CD4-positive, CD25-positive, alpha-beta regulatory T cell (primary cell): ENCODE measurements at regions not wholly inside any gene's neighbourhood (a gene's known extent, or its start where the extent isn't known, plus 50 kb on each side); places are given as distances from the start of the nearest gene placed in this dataset.

ENCODE experiments used
- ATAC-seq, 2 donors: fragments of 150-1000 bp; cut with Tn5 transposase; one replicate each; pipeline ENCODE4 v1.10.0; 2021; ENCODE audit warnings: low read depth in 2 of 2, moderate number of reproducible peaks in 2 of 2, moderate library complexity in 1 of 2
- DNase-seq, 3 donors: peaks; one replicate each; pipeline versions ENCODE4 v3.0.0 to v3.0.0-alpha.2; 2012 to 2022; ENCODE audit warnings: mixed read lengths in 1 of 3
- H3K27ac ChIP-seq: one replicate; pipeline ENCODE4 v1.7.0; 2013; ENCODE audit warnings: mild to moderate bottlenecking, low read length; ENCODE audit not compliant: insufficient read depth, poor library complexity, severe bottlenecking
- H3K27me3 ChIP-seq: one replicate; pipeline ENCODE4 v1.7.0; 2013; ENCODE audit warnings: low read length; ENCODE audit not compliant: control insufficient read depth, insufficient read depth
- H3K36me3 ChIP-seq: one replicate; pipeline ENCODE4 v1.7.0; 2013; ENCODE audit warnings: mild to moderate bottlenecking, low read length, moderate library complexity; ENCODE audit not compliant: control insufficient read depth, insufficient read depth
- H3K4me1 ChIP-seq: 2 replicates; pipeline ENCODE4 v1.7.0; 2013; ENCODE audit warnings: mild to moderate bottlenecking, low read length; ENCODE audit not compliant: insufficient read depth, control insufficient read depth, poor library complexity, severe bottlenecking
- H3K4me3 ChIP-seq: one replicate; pipeline ENCODE4 v1.7.0; 2013; ENCODE audit warnings: low read depth, mild to moderate bottlenecking, low read length, moderate library complexity
- H3K9me3 ChIP-seq, 2 experiments: 1 replicate in 1 of 2; 2 replicates in 1 of 2; pipeline ENCODE4 v1.7.0; 2013; ENCODE audit warnings: low read length in 2 of 2, mild to moderate bottlenecking in 1 of 2, moderate library complexity in 1 of 2; ENCODE audit not compliant: control insufficient read depth in 2 of 2
- H3K27ac Mint-ChIP-seq, 3 donors: one replicate each; pipeline ENCODE4 v1.8.0; 2020 to 2022; ENCODE audit warnings: mild to moderate bottlenecking in 3 of 3, mixed read lengths in 3 of 3, moderate library complexity in 2 of 3
- H3K27me3 Mint-ChIP-seq: one replicate; pipeline ENCODE4 v1.8.0; 2022; ENCODE audit warnings: mild to moderate bottlenecking, mixed read lengths
- H3K36me3 Mint-ChIP-seq: one replicate; pipeline ENCODE4 v1.8.0; 2020; ENCODE audit warnings: mixed read lengths
- H3K4me1 Mint-ChIP-seq, 4 donors: one replicate each; pipeline ENCODE4 v1.8.0; 2020 to 2022; ENCODE audit warnings: mixed read lengths in 4 of 4, mild to moderate bottlenecking in 1 of 4
- H3K4me3 Mint-ChIP-seq, 4 donors: one replicate each; pipeline ENCODE4 v1.8.0; 2020 to 2022; ENCODE audit warnings: mild to moderate bottlenecking in 4 of 4, mixed read lengths in 4 of 4, moderate library complexity in 3 of 4
- H3K9me3 Mint-ChIP-seq, 7 donors: one replicate each; pipeline ENCODE4 v1.8.0; 2020 to 2022; ENCODE audit warnings: mixed read lengths in 7 of 7, mild to moderate bottlenecking in 3 of 7, moderate library complexity in 2 of 7

DNA sequence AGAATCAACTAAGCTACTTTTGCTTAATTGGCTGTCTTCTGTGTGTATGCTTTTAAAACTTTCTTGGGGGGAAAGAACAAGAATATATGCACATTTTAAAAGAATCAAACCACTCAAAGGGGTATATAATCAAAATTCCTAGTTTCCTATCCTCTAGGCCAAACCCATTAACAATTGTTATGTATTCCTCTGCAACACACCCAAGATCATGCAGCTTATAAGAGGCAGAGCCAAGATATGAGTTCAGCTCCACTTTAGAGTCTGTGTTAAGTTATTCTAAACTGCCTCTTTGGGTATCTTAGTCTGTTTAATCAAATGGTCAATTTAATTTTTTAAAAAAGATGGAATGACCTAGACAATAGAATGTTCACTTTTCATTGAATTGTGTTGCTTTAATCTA is 326.1 kb upstream of the IL12A start:
- Mint-ChIP-seq H3K36me3 (no peaks in the 10 kb centered on the region), H3K27ac (no peak overlapping the region), H3K27me3 (no peaks in the 10 kb centered on the region), H3K9me3 (peaks cover 0 to 13% (median 4%) of the 10 kb centered on the region in 7 donors), H3K4me1 (no peaks in the 10 kb centered on the region), H3K4me3 (no peak overlapping the region)
- DNase-seq: no peak
- no peak overlapping the region for H3K4me3 ChIP-seq
- H3K27me3 ChIP-seq: no peaks in the 10 kb centered on the region
- no peaks in the 10 kb centered on the region for H3K4me1 ChIP-seq
- H3K9me3 ChIP-seq: peaks cover 0 to 5% of the 10 kb centered on the region in 2 experiments
- H3K36me3 ChIP-seq: no peaks in the 10 kb centered on the region
- ATAC-seq: no peak
- H3K27ac ChIP-seq: no peak overlapping the region

DNA sequence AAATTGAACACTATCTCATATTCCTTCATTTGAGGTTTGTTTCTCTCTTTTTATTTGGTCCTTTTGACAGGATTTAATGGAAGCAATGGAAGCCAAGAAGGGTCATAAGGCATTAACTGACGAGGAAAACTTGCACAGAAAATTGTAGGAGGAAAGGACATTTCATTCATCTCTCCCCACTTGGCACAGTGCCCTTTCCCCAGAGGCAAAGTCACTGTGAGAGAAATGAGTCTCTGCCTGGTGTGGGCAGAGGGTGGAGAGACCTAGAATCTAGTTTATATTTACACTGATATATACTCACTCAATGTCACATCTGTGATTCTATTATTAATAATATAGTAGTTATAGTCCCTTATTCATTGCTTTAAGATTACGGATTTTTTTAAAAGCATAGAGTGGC is 324.6 kb upstream of the IL12A start:
- Mint-ChIP-seq H3K9me3 (peaks cover 0 to 13% (median 4%) of the 10 kb centered on the region in 7 donors), H3K4me3 (no peak overlapping the region), H3K27me3 (no peaks in the 10 kb centered on the region), H3K27ac (no peak overlapping the region), H3K4me1 (no peaks in the 10 kb centered on the region), H3K36me3 (no peaks in the 10 kb centered on the region)
- Histone ChIP-seq H3K36me3 (no peaks in the 10 kb centered on the region), H3K27me3 (no peaks in the 10 kb centered on the region), H3K4me1 (no peaks in the 10 kb centered on the region), H3K4me3 (no peak overlapping the region), H3K27ac (no peak overlapping the region), H3K9me3 (peaks cover 0 to 5% of the 10 kb centered on the region in 2 experiments)
- DNase-seq (no peak), ATAC-seq (no peak)

DNA sequence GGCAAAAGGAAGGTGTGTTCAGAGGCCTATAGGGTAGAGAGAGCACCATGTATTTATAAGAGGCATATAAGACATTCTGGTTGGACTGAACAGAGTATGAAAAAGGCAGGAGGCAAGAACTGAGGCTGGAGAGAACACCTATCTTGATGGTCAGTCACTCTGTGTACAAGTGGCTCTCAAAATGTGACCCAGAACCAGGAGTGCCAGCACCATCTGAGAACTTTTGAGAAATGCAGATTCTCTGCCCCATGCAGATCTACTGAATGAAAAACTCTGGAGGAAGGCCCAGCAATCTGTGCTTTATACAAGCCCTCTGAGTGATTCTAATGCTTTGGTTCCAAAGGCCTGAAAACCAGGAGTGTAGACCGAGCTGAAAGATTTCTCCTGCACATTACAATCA is 324.0 kb upstream of the IL12A start:
- no peak overlapping the region for H3K4me3 ChIP-seq
- H3K36me3 Mint-ChIP-seq: no peaks in the 10 kb centered on the region
- no peak for DNase-seq
- H3K27ac Mint-ChIP-seq: no peak overlapping the region
- peaks cover 0 to 5% of the 10 kb centered on the region in 2 experiments for H3K9me3 ChIP-seq
- H3K9me3 Mint-ChIP-seq: peaks cover 0 to 13% (median 4%) of the 10 kb centered on the region in 7 donors
- H3K27me3 ChIP-seq: no peaks in the 10 kb centered on the region
- no peaks in the 10 kb centered on the region for H3K27me3 Mint-ChIP-seq
- H3K4me3 Mint-ChIP-seq: no peak overlapping the region
- ATAC-seq: no peak
- no peak overlapping the region for H3K27ac ChIP-seq
- H3K4me1 ChIP-seq: no peaks in the 10 kb centered on the region
- no peaks in the 10 kb centered on the region for H3K36me3 ChIP-seq
- no peaks in the 10 kb centered on the region for H3K4me1 Mint-ChIP-seq

DNA sequence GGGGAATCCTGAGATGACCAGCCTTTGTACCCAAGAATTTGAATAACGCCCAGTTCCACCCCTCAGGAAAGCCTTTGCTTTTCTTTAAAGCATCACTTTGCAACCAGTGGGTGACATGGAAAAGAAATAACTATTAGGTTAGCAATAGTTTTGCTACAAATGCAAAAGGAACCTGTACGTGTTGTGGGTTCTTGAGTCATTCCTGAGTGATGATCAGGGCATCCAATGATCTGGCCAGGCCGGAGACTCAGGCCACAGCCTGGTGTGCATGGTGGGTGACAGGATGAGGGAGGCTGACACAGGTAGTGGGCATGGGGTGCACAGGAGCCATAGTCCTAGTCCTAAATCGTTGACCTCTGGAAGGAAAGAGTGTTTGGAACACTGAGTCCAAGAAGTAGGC is 321.4 kb upstream of the IL12A start:
- no peak overlapping the region for H3K27ac Mint-ChIP-seq
- ATAC-seq (no peak), DNase-seq (no peak)
- H3K9me3 ChIP-seq: peaks cover 0 to under 1% of the 10 kb centered on the region in 2 experiments
- H3K4me1 Mint-ChIP-seq: no peaks in the 10 kb centered on the region
- no peaks in the 10 kb centered on the region for H3K36me3 ChIP-seq
- no peaks in the 10 kb centered on the region for H3K27me3 ChIP-seq
- peaks cover 0 to 8% (median 2%) of the 10 kb centered on the region in 7 donors for H3K9me3 Mint-ChIP-seq
- no peaks in the 10 kb centered on the region for H3K4me1 ChIP-seq
- H3K36me3 Mint-ChIP-seq: no peaks in the 10 kb centered on the region
- H3K27me3 Mint-ChIP-seq: no peaks in the 10 kb centered on the region
- H3K4me3 ChIP-seq: no peak overlapping the region
- H3K4me3 Mint-ChIP-seq: no peak overlapping the region
- H3K27ac ChIP-seq: no peak overlapping the region

DNA sequence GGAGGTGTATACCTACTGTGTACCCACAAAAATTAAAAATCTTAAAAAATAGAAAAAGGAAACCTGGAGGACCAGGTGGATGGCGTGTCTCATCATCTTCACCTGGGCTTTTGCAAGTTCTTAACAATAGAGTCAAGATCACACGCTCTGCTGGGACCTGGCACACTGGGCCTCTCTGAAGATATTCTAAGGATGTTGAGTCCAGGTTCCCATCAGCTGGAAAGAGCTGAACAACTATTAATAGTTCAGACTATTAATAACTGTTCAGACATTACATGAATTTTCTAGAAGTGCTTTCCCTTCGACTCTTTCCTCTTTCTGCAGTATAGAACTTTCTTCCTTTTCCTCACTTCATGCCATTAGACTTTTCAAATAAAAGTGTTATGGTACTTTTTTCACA is 320.2 kb upstream of the IL12A start:
- H3K27ac Mint-ChIP-seq: no peak overlapping the region
- H3K9me3 Mint-ChIP-seq: peaks cover 0 to 4% (median 0%) of the 10 kb centered on the region in 7 donors
- H3K27ac ChIP-seq: no peak overlapping the region
- DNase-seq (no peak), ATAC-seq (no peak)
- H3K36me3 Mint-ChIP-seq: no peaks in the 10 kb centered on the region
- no peaks in the 10 kb centered on the region for H3K9me3 ChIP-seq
- no peaks in the 10 kb centered on the region for H3K27me3 Mint-ChIP-seq
- H3K4me3 ChIP-seq: no peak overlapping the region
- no peaks in the 10 kb centered on the region for H3K4me1 Mint-ChIP-seq
- no peaks in the 10 kb centered on the region for H3K36me3 ChIP-seq
- no peaks in the 10 kb centered on the region for H3K27me3 ChIP-seq
- no peaks in the 10 kb centered on the region for H3K4me1 ChIP-seq
- no peak overlapping the region for H3K4me3 Mint-ChIP-seq

DNA sequence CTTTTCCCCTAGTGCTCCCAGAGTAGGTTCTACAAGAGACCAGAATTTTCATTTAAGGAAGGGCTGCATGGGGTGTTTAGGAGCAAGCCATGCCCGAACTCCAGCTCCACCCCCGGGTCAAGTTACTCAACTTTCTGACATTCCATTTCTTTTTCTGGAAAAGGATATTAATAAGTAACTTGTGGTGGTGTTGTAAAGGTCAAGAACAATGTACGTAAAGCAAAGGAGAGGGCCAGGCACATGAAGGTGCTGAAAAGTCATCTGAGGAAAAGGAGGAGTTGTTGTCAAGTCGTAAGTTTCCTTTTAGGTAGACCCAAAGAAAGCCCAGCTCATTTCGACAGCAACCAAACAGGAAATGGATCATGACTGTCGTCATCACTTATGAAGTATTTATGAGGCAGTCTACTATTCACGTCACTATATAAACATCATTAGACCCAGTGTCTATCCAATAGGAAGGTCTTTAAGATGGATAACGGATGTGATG is 319.6 kb upstream of the IL12A start:
- no peak for ATAC-seq

DNA sequence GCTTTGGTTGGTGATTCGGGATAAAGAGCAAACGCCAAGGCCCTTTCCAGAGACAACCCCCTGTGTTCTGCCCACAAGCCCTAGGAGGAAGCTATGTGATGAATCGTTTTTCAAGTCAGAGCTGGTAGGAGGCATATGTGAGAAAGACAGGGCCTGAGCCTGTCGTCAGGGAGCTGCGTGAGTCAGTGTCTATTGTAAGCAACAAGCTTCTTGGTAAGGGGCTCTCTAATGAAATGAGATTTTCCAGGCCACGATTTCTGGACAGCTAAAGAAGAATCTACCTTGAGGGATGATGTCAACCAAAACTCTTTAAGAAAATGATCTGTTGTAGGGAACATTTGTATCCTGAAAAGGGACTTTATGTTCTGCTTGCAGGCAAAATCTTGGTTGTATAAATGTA is 318.9 kb upstream of the IL12A start:
- Mint-ChIP-seq H3K4me1 (no peaks in the 10 kb centered on the region), H3K27me3 (no peaks in the 10 kb centered on the region), H3K9me3 (peaks cover 0 to 2% (median 0%) of the 10 kb centered on the region in 7 donors), H3K36me3 (no peaks in the 10 kb centered on the region), H3K4me3 (no peak overlapping the region), H3K27ac (no peak overlapping the region)
- no peak overlapping the region for H3K27ac ChIP-seq
- no peaks in the 10 kb centered on the region for H3K27me3 ChIP-seq
- no peak for DNase-seq
- H3K36me3 ChIP-seq: no peaks in the 10 kb centered on the region
- no peak for ATAC-seq
- no peaks in the 10 kb centered on the region for H3K4me1 ChIP-seq
- no peaks in the 10 kb centered on the region for H3K9me3 ChIP-seq
- no peak overlapping the region for H3K4me3 ChIP-seq

More for the DNA sequence above, 319.6 kb upstream of the IL12A start:
- no peak overlapping the region for H3K27ac Mint-ChIP-seq
- no peaks in the 10 kb centered on the region for H3K36me3 ChIP-seq
- H3K4me1 Mint-ChIP-seq: no peaks in the 10 kb centered on the region
- no peaks in the 10 kb centered on the region for H3K4me1 ChIP-seq
- H3K9me3 ChIP-seq: no peaks in the 10 kb centered on the region
- no peaks in the 10 kb centered on the region for H3K27me3 ChIP-seq
- peaks cover 0 to 4% (median 0%) of the 10 kb centered on the region in 7 donors for H3K9me3 Mint-ChIP-seq
- no peak overlapping the region for H3K4me3 Mint-ChIP-seq
- no peak overlapping the region for H3K4me3 ChIP-seq
- H3K27ac ChIP-seq: no peak overlapping the region
- no peak for DNase-seq
- H3K27me3 Mint-ChIP-seq: no peaks in the 10 kb centered on the region
- H3K36me3 Mint-ChIP-seq: no peaks in the 10 kb centered on the region

DNA sequence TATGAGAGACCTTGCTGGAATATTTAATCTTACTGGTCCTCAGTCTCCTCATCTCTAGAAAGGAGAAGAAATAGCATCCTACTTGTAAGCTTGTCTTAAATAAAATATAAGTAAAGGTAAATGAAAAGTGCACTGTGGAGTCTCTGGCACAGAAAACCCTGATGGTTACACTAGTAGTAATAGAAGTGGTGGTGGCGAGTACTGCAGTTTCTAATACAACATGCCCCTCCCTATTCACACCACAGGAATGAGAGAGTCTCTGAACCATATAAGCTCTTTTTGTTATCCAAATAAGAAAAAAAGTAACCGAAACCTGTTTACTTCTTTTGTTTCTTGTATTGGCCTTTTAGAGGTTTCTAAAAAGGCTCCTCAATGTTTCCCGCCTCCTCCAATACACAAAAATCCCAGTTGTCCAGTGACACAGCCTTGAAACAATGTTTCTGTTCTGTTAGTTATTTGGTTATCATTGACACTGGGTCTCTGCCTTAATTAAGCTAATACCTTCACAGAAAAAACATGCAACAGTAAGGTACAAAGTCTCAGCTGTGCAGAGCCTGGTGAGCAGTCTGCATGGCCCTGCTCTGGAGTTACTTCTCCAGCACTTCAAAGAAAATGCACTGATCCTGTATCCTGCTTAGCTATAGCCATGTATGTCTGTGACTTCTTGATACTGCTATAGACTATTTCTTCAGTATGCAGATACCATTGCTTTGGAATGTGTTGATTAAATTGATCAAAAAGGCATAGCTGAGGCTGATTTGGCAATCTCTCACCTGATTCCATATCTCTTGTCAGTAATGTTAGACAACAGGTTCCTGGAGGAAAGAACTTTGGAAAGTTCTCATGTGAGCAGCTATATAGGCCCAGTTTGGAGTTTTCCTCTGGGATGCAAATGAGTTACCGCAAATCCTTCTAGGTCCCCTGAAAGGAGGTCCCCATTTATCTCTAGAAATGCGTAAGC is 315.6 kb upstream of the IL12A start:
- ATAC-seq: no peak
- no peak overlapping the region for H3K4me3 ChIP-seq
- no peak overlapping the region for H3K27ac Mint-ChIP-seq
- no peak overlapping the region for H3K27ac ChIP-seq
- no peaks in the 10 kb centered on the region for H3K27me3 ChIP-seq
- no peaks in the 10 kb centered on the region for H3K36me3 ChIP-seq
- peaks cover 0 to 4% (median 0%) of the 10 kb centered on the region in 7 donors for H3K9me3 Mint-ChIP-seq
- no peaks in the 10 kb centered on the region for H3K36me3 Mint-ChIP-seq
- H3K4me1 Mint-ChIP-seq: no peaks in the 10 kb centered on the region
- no peaks in the 10 kb centered on the region for H3K27me3 Mint-ChIP-seq
- H3K9me3 ChIP-seq: no peaks in the 10 kb centered on the region
- DNase-seq: no peak
- H3K4me3 Mint-ChIP-seq: no peak overlapping the region
- H3K4me1 ChIP-seq: no peaks in the 10 kb centered on the region
